ENCODE measurements at regions not wholly inside any gene's neighbourhood (a gene's known extent, or its start where the extent isn't known, plus 50 kb on each side); places are given as distances from the start of the nearest gene placed in this dataset.

DNA sequence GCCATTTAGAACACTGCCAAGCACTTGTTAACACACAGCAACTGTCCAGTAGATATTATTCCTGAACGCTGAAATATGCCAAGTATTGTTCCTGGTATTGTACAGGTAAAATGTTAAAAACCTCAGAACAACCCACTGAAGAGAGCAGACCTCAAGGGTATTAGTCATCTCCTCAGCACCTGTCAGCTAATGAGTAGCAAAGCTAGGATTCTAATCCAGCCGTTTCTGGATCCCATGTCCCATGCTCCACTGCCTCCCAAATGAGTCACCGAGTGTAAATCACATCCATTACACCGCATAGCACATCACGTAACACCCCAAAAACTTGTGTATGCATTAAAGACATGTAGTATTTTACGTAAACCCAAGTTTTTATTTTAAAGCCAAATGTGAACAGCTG is 705.4 kb upstream of the TENM4 start:
- ChIA-PET POLR2A (no interaction called here), CTCF (ENCODE audit: low intra/inter-chr PET ratio, low total read pairs) (no interaction called here)
- TF ChIP-seq, protein P1, sequence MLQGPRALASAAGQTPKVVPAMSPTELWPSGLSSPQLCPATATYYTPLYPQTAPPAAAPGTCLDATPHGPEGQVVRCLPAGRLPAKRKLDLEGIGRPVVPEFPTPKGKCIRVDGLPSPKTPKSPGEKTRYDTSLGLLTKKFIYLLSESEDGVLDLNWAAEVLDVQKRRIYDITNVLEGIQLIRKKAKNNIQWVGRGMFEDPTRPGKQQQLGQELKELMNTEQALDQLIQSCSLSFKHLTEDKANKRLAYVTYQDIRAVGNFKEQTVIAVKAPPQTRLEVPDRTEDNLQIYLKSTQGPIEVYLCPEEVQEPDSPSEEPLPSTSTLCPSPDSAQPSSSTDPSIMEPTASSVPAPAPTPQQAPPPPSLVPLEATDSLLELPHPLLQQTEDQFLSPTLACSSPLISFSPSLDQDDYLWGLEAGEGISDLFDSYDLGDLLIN (CRISPR knock-in tag; IDR thresholded peaks at IDR 0.05; ENCODE audit: borderline replicate concordance) = no peak
- TF ChIP-seq, protein P2, sequence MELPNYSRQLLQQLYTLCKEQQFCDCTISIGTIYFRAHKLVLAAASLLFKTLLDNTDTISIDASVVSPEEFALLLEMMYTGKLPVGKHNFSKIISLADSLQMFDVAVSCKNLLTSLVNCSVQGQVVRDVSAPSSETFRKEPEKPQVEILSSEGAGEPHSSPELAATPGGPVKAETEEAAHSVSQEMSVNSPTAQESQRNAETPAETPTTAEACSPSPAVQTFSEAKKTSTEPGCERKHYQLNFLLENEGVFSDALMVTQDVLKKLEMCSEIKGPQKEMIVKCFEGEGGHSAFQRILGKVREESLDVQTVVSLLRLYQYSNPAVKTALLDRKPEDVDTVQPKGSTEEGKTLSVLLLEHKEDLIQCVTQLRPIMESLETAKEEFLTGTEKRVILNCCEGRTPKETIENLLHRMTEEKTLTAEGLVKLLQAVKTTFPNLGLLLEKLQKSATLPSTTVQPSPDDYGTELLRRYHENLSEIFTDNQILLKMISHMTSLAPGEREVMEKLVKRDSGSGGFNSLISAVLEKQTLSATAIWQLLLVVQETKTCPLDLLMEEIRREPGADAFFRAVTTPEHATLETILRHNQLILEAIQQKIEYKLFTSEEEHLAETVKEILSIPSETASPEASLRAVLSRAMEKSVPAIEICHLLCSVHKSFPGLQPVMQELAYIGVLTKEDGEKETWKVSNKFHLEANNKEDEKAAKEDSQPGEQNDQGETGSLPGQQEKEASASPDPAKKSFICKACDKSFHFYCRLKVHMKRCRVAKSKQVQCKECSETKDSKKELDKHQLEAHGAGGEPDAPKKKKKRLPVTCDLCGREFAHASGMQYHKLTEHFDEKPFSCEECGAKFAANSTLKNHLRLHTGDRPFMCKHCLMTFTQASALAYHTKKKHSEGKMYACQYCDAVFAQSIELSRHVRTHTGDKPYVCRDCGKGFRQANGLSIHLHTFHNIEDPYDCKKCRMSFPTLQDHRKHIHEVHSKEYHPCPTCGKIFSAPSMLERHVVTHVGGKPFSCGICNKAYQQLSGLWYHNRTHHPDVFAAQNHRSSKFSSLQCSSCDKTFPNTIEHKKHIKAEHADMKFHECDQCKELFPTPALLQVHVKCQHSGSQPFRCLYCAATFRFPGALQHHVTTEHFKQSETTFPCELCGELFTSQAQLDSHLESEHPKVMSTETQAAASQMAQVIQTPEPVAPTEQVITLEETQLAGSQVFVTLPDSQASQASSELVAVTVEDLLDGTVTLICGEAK (IDR thresholded peaks at IDR 0.05) = no peak
- TF ChIP-seq, protein P2 (CRISPR knock-in tag; IDR thresholded peaks at IDR 0.05) = no peak
- TF ChIP-seq, protein P3, sequence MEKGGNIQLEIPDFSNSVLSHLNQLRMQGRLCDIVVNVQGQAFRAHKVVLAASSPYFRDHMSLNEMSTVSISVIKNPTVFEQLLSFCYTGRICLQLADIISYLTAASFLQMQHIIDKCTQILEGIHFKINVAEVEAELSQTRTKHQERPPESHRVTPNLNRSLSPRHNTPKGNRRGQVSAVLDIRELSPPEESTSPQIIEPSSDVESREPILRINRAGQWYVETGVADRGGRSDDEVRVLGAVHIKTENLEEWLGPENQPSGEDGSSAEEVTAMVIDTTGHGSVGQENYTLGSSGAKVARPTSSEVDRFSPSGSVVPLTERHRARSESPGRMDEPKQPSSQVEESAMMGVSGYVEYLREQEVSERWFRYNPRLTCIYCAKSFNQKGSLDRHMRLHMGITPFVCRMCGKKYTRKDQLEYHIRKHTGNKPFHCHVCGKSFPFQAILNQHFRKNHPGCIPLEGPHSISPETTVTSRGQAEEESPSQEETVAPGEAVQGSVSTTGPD (CRISPR knock-in tag; IDR thresholded peaks at IDR 0.05) = no peak
- TF ChIP-seq CREB1 (IDR thresholded peaks at IDR 0.05) = 0 out of 2 replicates have a peak, but pooled peaks have one; percentile 1
- TF ChIP-seq CREB1 (CRISPR knock-in tag; IDR thresholded peaks at IDR 0.05) = no peak
- no peak for TF ChIP-seq ZFP62 (CRISPR knock-in tag; IDR thresholded peaks at IDR 0.05)
- H2AFZ ChIP-seq (ENCODE audit: low read length) = no peak overlapping the region
- no TSS peak for BruUV-seq (replicated peaks)
- WGBS (ENCODE audit: low lambda C conversion rate) = under 1% methylated on average over 6 of the region's 6 CpGs
- H3K27ac ChIP-seq (ENCODE audit: extremely low read length, insufficient read depth, low read length) = no peak overlapping the region
- no peak for DNase-seq (ENCODE audit: low spot score)
- intact Hi-C loops (cut with micrococcal nuclease; ENCODE audit: unreplicated experiment) = no loop called here
- H3K9ac ChIP-seq (ENCODE audit: insufficient read depth, low read depth, low read length) = no peak overlapping the region
- no peaks in the 10 kb centered on the region for H3K79me2 ChIP-seq (ENCODE audit: insufficient read depth, low read length)
- no peak overlapping the region for H3K4me3 ChIP-seq (replicated peaks in 1 of 3; ENCODE audit: insufficient read depth in 1 of 3, low read depth in 2 of 3, low read length in 3 of 3)
- no peaks in the 10 kb centered on the region for H3K4me1 ChIP-seq (ENCODE audit: insufficient read depth, low read length)
- in situ Hi-C loops (cut with HindIII; ENCODE audit: extremely low pct_ligation_motif_present, low pct_unique_long_range_greater_than_20kb) = no loop called here
- no peaks in the 10 kb centered on the region for H3K27me3 ChIP-seq (ENCODE audit: control insufficient read depth in 1 of 2, insufficient read depth in 2 of 2, low read length in 2 of 2)
- H4K20me1 ChIP-seq (ENCODE audit: insufficient read depth, low read length) = no peaks in the 10 kb centered on the region
- no peak for FAIRE-seq
- H3K36me3 ChIP-seq (replicated peaks in 1 of 2; ENCODE audit: control insufficient read depth in 1 of 2, insufficient read depth in 2 of 2, low read length in 2 of 2) = no peaks in the 10 kb centered on the region
- no peak for ATAC-seq
- no peak overlapping the region for H3K4me2 ChIP-seq (ENCODE audit: low read depth, low read length)
- H3K9me3 ChIP-seq (ENCODE audit: low read length) = no peaks in the 10 kb centered on the region
